GM18870 (cell line): ENCODE measurements at regions not wholly inside any gene's neighbourhood (a gene's known extent, or its start where the extent isn't known, plus 50 kb on each side); places are given as distances from the start of the nearest gene placed in this dataset.
"Not testable (repeated sequence)": the region's sequence is repeated elsewhere in the genome, so short reads cannot be mapped to it uniquely, and the experiment has no call there.

Experiments used
- ATAC-seq: cut with Tn5 transposase; IDR thresholded peaks from one replicate; pipeline ENCODE4 v1.9.1; 2021; ENCODE audit warnings: moderate library complexity; ENCODE audit not compliant: unreplicated experiment

DNA sequence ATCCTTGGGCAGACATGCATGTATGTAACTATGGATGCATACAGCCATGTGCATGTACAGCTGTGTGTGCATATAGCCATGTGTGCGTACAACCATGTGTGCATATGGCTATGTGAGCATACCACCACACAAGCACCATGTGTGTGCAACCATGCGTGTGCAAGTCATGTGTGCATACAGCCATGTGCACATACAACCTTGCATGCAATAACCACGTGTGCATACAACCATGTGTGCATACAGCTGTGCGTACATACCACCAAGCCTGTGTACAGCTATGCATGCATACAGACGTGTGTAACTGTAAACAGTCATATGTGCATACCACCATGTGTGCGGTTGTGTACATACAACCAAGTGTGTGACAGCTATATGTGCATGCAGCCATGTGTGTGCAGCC lies 186.4 kb downstream of the LAT start:
- not testable (repeated sequence) for ATAC-seq

DNA sequence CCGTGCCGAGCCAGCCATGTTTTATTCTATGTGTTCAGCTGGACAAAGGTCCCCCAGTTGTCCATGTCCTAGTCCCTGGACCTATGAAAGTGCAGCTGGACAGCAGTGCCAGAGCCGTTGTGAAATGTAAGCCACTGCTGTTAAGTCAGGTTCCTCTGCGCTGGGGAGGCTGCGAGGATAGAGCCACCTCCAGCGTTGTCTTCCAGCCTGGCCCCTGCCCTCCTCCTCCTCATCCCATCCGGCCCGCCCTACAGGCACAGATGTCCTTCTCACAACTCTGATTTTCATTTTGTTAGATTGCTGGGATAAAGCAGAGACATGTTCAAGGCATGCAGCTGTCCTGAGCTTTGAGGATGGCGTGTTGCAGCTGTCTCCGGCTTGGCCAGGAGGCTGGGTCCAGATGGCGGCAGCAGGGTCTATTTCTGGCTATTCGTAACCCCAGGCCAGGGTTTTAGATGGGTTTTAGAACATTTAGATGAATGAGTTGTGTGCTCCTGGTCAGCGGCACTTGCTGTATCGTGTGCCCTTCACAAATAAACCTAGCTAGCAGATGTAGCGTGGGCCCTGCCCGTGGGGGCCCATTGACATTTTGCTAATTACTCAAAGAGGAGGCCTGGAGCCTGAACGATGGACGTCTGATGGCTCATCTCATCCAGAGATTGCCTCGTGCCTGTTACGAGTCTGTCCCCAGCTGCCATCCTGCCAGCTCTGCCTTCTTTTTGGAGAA lies 185.7 kb downstream of the LAT start:
- ATAC-seq = not testable (repeated sequence)

DNA sequence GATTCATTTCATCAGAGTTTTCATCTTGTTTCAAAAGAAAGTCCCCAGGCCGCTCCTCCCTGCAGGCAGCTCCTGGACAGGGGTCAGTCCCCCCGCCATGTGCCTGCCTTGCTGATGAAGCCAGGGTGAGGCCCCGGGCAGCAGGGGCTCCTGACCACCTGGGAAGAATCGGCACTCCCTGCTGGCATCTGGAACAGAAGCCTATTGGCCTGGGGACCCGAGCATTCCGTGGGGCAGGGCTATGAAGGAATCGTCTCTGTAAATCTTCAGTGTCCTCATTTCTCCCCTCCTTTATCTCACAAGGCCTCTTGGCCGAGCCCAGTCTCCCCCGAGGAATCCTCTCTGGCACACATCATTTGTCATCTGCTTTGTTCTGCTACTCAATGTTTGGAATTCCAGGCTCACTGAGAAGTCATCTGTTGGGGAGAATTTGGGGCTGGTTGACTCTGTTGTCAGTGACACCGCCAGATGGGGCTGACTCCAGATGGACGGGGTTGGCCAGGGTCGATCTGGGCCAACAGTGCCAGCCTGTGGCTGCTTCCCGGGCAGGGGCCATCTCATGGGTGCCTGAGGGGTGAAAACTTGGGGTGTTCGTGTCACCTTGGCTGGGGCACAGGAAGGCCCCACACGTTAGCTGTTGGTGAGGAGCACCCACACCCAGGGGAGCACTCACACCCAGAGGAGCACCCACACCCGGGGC lies 184.6 kb downstream of the LAT start:
- not testable (repeated sequence) for ATAC-seq

DNA sequence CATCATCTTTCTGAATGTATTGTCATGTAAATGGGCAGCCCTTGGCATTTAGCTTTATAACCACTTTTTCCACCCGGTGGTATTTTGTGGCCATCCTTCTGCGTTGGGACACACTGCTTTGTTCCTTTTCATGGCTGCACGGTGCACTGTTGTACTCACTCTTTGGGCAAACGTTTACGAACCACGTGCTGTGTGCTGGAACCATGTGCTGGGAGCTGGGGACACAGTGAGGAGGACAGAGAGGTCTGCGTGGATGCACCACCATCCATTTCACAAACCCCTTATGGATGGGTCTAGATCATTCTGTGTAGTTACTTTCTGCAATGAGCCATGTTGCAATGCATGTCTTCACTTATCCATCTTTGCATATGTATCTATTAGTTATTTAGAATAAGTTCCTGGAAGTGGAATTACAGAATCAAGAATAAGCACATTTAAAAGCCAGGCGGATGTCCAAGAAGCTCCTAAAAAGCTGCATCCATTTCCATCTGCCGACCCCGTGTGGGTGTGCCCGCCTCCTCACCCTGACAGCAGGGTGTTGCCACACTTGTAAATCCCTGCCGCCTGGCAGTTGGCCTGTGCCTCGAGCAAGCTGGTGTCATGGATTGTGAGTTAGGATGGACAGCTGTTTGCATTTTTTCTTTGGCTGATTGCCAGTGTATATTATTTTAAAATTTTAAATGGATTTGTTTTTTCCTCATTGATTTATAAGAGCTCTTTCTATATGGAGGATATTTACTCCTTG lies 183.8 kb downstream of the LAT start:
- ATAC-seq = not testable (repeated sequence)

DNA sequence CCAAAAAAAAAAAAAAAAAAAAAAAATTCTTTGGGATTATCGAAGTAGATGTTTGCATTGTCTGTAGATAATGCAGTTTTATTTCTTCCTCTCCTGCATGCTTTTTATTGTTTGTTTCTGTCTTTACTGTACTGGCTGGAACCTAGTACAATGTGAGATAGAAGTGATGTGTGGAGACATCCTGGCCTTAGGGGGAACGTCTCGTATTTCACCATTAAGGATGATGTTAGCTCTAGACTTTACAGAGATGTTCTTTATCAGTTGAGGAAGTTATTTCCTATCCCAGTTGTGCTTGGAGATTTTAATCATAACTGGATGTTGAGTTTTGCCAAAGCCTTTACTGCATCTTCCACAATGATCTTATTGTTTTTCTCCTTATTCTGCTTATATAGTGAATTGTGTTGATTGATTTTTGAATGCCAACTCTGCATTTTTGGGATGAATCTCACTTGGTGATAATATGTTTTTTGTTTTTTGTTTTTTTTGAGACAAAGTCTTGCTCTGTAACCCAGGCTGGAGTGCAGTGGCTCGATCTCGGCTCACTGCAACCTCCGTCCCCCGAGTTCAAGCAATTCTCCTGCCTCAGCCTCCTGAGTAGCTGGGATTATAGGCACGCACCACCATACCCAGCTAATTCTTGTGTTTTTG lies 179.7 kb downstream of the LAT start:
- ATAC-seq = not testable (repeated sequence)

DNA sequence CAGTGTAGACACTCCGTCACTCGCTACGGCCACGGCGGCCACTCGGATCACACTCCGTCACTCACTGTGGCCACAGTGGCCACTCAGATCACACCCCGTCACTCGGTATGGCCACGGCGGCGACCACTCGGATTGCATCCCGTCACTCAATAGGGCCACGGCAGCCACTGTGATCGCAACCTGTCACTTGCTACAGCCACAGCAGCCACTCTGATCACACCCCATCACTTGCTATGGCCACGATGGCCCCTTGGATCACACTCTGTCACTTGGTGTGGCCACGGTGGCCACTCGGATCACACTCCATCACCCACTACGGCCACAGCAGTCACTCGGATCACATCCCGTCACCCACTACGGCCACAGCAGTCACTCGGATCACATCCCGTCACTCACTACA lies 175.3 kb downstream of the LAT start:
- ATAC-seq = not testable (repeated sequence)

DNA sequence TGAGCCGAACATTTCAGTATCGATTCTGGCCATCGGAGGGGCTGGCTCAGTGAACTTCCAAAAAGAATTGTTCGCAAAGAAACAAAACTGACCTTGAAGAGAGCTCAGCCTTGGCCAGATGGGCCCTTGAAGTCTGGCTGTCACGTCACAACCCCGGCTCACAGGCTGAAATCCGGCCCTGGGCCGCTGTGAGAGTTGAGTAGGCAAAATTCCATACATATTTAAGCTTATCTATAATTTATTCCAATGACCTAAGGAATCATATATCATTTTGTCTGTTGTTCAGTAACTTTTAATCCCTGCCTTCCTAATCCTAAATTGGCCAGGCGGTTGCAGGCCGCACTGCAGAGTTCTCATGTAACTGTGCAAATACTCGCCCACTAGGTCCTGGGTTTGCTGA lies 174.8 kb downstream of the LAT start:
- not testable (repeated sequence) for ATAC-seq

DNA sequence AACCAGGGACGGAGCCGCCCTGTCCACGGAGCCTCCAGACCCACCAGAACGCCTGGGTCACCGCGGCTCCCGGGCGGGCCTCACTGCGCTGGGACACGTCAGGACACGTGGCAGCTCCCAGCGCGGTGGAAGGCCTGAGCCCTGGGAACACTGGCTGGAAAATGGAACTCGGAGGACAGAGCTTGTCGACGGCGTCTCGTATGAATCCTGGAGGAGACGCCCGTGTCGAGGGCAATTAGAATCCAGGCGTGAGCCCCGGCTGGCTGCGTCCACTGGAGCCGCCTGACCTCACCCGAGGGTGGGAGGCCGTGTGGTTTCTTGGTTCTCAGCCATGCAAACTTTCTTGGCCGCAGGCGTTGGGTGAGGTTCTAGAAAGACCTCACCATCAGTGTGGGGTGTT lies 173.9 kb downstream of the LAT start:
- no peak for ATAC-seq

DNA sequence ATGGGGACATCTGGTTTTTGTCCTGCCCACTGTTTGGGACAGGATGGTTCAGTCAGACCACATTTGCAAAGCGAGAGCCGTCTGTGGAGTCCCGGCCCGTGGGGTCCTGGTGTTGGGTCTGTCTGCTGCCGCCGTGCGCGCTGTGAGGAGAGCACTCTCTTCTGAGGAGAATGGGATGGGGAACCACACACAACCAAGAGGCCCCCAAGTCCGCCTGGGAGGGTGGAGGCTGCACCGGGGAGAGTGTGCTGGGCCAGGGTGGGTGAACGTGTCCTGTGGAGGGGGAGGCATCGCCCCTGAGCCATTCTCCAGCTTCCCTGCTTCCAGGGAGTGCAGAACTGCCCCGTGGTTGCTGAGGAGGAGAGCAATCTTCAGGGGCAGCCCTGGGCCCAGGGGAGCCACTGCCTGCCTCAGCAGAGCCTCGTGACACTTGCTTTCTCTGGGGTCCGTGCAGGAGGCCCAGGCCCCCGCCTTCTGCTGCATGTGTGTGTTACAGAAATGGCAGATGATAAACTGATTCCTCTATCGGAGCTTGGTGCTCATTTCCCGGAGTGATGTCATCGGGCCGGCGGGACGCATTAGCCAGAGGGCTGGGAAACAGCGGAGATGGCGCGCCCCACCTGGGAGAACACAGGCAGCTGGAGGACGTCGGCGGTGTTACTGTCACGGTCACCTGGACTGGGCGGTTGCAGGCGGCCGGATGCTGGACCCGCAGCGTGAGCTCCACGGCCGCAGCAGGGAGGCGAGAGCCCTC lies 173.4 kb downstream of the LAT start:
- ATAC-seq = not testable (repeated sequence)

DNA sequence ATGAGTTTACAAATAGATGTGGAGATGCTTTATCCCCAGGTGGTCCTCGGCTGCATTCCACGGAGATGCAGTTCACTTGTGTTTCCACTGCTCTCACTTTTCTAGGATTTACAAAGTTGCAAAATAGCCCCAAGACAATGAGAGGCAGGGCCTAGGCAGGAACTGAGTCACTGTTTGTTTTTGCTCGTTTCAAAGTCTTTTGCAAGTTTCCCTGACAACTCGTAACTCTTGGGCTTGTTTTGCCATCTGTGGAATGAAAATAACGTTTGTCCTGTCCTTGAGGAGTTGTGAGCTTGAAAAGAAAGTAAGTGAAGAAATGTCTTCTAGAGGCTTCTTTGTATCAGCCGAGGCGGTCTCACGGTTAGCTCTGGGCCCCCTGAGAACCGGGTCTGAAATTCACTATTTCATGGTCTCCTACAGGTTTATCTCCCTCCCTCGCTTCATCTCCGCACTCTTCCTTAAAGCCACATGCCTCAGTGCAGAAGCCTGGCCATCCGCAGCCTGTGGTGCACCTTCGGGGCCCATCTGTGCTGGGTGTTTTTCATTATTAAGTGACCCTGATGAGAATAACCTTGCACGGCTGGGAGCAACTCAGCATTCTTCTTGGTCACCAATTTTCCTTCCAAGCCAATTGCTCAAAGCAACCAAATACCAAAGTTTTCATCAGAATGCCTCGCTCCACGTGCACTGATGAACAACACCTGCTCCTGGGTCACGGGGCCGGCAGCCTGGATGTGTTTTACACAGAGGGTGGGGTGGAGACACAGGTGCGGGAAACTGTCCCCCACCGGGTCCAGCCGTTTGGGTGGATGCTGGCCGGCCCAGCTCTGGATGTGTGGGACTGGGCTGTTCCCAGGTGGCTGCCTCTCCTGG lies 172.4 kb downstream of the LAT start:
- not testable (repeated sequence) for ATAC-seq

DNA sequence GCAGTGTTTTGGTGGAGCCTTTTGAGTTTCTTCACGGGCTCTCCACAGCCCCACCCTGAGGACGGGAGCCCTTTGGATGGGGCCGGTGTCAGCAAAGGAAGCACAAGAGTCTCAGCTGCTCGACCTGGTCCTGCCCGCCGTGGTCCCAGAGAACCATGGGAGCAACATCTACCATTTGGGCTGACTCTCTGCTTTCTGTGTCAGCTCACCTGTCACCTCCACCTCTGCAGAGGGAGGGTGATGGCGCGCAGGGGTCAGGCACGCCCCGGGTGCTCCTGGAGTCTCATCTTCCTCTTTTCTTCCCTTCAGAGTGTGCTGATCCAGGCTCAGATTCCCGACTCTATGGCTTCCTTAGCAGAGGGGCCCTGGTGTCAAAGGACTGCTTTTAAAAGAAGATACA lies 171.7 kb downstream of the LAT start:
- ATAC-seq = no peak

DNA sequence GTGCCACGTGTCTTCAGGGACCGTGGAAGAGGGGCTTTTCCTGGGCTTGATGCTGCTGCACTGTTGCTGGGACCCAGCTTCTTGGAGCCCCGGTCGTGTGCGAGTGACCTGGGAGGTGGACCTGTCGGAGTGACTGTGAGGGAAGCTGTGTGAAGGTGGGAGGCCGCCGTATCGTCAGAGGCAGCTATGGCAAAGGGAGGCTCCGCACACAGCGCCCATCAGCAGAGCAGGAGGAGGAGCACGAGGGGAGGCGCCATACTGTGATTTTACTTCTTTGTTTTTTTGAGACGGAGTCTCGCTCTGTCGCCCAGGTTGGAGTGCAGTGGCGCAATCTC lies 171.0 kb downstream of the LAT start:
- not testable (repeated sequence) for ATAC-seq

DNA sequence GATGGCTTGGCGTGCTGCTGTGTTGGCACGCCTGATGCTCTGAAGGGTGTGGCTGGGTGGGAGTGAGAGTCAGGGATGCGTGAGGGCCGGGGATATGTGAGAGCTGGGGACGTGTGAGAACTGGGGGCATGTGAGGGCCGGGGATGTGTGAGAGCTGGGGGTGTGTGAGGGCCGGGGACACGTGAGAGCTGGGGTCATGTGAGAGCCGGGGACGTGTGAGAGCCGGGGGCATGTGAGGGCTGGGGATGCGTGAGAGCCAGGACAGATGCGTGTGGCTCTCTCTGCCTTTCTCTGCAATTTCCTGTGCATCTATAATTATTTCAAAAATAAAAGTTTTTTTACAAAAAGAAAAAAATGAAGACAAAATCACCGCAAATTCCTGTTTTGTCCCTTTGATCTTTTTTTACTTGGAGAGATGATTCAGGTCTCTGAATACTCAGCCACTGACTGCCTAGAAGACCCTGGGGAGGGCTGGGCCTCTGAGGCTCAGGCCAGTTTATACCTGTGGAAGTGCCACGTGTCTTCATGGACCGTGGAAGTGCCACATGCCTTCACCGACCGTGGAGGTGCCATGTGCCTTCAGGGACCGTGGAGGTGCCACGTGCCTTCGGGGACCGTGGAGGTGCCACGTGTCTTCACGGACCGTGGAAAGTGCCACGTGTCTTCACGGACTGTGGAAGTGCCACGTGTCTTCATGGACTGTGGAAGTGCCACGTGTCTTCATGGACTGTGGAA lies 170.4 kb downstream of the LAT start:
- not testable (repeated sequence) for ATAC-seq

DNA sequence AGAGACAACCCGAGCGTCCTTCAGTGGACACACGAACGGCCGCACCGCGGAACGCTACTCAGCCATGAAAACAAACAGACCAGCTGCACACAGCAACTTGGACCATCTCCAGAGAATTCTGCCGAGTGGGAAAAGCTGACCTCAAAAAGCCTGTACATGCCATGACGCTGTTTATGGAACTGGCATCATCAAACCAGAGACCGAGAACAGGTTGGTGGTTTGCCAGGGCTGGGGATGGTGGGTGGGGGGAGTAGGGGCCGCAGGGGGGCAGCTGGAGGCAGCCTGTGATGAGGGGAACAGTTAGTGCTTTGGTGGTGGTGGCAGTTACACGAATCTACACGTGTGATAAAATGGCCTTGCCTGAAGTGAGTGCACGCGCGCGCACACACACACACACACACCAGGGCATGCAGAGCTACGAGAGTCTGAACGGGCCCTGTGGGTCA lies 169.8 kb downstream of the LAT start:
- ATAC-seq = no peak

DNA sequence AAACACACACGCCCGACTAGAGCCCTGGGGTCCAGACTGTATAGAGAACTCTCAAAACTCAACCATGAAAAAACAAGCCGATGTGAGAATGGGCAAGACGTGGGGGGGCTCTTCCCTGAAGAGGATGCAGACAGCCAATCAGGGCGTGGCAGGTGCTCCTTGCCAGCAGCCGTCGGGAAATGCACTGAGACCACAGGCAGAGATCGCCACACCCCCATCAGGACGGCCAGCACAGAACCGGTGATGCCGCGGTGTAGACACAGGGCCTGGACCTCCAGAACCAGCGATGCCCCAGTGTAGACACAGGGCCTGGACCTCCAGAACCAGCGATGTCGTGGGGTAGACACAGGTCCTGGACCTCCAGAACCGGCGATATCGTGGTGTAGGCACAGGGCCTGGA lies 169.2 kb downstream of the LAT start:
- ATAC-seq = no peak

DNA sequence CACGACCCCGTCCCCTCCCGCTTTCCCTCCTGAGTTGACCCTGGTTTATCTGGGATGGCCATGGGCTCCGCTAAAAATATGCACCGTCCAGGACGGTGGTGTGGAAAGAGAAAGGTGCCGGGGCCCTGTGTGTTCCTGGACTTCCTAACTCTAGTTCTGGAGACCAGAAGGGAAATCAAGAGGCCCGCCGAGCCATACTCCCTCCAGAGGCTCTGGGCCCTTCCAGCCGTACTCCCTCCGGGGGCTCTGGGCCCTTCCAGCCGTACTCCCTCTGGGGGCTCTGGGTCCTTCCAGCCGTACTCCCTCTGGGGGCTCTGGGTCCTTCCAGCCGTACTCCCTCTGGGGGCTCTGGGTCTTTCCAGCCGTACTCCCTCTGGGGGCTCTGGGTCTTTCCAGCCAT lies 168.5 kb downstream of the LAT start:
- not testable (repeated sequence) for ATAC-seq

DNA sequence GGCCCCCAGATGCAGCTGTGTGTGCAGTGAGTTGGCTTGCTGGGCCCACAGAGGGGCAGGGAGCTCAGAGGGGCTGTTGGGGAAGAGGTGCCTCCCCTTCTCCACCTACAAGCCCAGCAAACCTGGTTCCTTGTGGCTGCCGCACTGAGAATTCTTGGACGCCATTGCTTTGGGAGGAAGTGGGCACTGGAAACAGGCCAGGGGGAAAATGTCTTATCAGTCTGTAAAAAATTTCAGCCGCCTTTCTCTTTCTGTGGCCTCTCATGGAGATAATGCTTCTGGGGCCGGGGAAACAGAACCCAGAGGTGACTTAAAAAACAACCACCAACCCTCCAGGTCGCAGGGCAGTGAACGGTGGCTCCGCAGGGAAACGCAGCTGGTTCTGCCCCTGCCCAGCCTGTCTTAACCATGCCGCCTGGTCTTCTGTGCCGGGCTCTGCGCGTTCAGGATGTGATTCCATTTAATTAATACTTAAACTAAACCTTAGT lies 167.7 kb downstream of the LAT start:
- ATAC-seq = not testable (repeated sequence)

DNA sequence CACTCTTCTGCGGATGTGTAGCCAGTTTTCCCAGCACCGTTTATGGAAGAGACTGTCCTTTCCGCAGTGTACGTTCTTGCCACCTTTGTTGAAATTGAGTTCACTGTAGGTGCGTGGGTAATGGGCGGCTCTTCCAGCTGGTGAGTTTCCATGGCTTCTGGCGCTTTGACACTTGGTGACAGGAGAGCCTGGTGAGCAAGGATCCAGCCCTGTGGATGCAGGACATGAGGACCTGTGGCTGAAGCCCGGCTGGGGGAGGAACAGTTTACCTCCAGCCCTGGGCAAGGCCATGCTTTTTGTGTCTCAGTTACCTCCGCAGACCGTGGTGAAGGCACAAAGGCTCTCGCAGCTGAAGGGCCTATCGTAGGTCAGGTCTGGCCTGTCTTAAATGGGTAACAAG lies 166.5 kb downstream of the LAT start:
- ATAC-seq = no peak

DNA sequence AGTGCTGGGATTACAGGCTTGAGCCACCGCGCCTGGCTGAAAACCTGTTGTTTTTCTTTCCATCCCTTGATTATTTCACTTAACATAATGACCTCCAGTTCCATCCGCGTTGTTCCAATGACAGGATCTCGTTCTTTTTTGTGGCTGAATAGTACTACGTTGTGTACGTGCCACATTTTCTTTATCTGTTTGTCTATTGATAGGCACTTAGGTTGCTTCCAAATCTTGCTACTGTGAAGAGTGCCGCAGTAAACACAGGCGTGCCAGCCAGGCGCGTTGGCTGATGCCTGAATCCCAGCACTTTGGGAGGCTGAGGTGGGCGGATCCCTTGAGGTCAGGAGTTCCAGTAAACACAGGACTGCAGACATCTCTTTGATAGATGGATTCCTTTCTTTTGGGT lies 165.1 kb downstream of the LAT start:
- ATAC-seq = not testable (repeated sequence)
